Lower leg skin (tissue), 4 donors: ENCODE measurements at regions not wholly inside any gene's neighbourhood (a gene's known extent, or its start where the extent isn't known, plus 50 kb on each side); places are given as distances from the start of the nearest gene placed in this dataset.
A peak's percentile ranks its signal among the peaks of the same experiment; 100 is the strongest.

Source experiments
- DNase-seq, 2 donors: peaks; one replicate each; pipeline ENCODE4 v3.0.0-alpha.2; 2019; ENCODE audit warnings: low spot score in 2 of 2
- H3K4me3 ChIP-seq: fragments of 200-600 bp; sonication (generic); 2 replicates; pipeline ENCODE4 v1.5.1; 2017; ENCODE audit warnings: mild to moderate bottlenecking, low read depth; ENCODE audit not compliant: poor library complexity, severe bottlenecking
- CTCF ChIP-seq, 3 donors: fragments of 450-650 bp; IDR thresholded peaks; one replicate each; pipeline ENCODE4 v1.5.1; 2016; ENCODE audit warnings: antibody characterized with exemption in 3 of 3, mild to moderate bottlenecking in 3 of 3, moderate library complexity in 2 of 3
- POLR2A ChIP-seq, 2 donors: fragments of 450-650 bp; IDR thresholded peaks; one replicate each; pipeline ENCODE4 v1.6.1; 2016 to 2017; ENCODE audit warnings: antibody characterized with exemption in 2 of 2, mild to moderate bottlenecking in 1 of 2, moderate library complexity in 1 of 2
- WGBS, 2 donors: methylation state at CpG; one replicate each; pipeline ENCODE4 v1.1.5; 2018; 5-methylcytosine and 5-hydroxymethylcytosine counted together
- intact Hi-C: fragments of 100-400 bp; cut with DNase I; formaldehyde crosslinking; loops from one replicate; pipeline ENCODE4 v1.15.0; 2023; ENCODE audit warnings: low total_unique reads

- intact Hi-C loops: no loop called here
- no peak for DNase-seq
- WGBS, 2 donors: 62 to 64% methylated on average over 1 of the region's 1 CpG
- no peak overlapping the region for H3K4me3 ChIP-seq
- TF ChIP-seq CTCF (IDR thresholded peaks at IDR 0.05): no peak
- TF ChIP-seq POLR2A (IDR thresholded peaks at IDR 0.05): no peak
These were observed 107.8 kb upstream of the ZNF521 start for GRCh38 chr18:25459814-25460213.

- WGBS, 2 donors: 40 to 55% methylated on average over 3 of the region's 3 CpGs
These were observed 105.6 kb upstream of the ZNF521 start for GRCh38 chr18:25457601-25458000.

GRCh38 chr18:25457126-25457525 is 105.2 kb upstream of the ZNF521 start:
- 65 to 72% methylated on average over 4 of the region's 4 CpGs for WGBS, 2 donors
- no peak for DNase-seq
- H3K4me3 ChIP-seq: no peak overlapping the region
- intact Hi-C loops: no loop called here
- no peak for TF ChIP-seq CTCF (IDR thresholded peaks at IDR 0.05)
- TF ChIP-seq POLR2A (IDR thresholded peaks at IDR 0.05): no peak

More at GRCh38 chr18:25457601-25458000, 105.6 kb upstream of the ZNF521 start:
- intact Hi-C loops: no loop called here
- no peak for DNase-seq
- TF ChIP-seq POLR2A (IDR thresholded peaks at IDR 0.05): no peak
- no peak for TF ChIP-seq CTCF (IDR thresholded peaks at IDR 0.05)
- H3K4me3 ChIP-seq: no peak overlapping the region

- TF ChIP-seq CTCF (IDR thresholded peaks at IDR 0.05) (no peak), POLR2A (IDR thresholded peaks at IDR 0.05) (no peak)
- H3K4me3 ChIP-seq: no peak overlapping the region
- intact Hi-C loops: no loop called here
- DNase-seq: peak in 1 of 2 donors; percentile 58
- WGBS, 2 donors: 66 to 69% methylated on average over 15 of the region's 15 CpGs
These were observed 104.5 kb upstream of the ZNF521 start for GRCh38 chr18:25456334-25457010.

GRCh38 chr18:25455646-25456045 is 103.7 kb upstream of the ZNF521 start:
- 30 to 34% methylated on average over 2 of the region's 2 CpGs for WGBS, 2 donors
- intact Hi-C loops: no loop called here
- no peak overlapping the region for H3K4me3 ChIP-seq
- TF ChIP-seq POLR2A (IDR thresholded peaks at IDR 0.05) (no peak), CTCF (IDR thresholded peaks at IDR 0.05) (no peak)
- DNase-seq: no peak

GRCh38 chr18:25455159-25455558 is 103.2 kb upstream of the ZNF521 start:
- WGBS, 2 donors: 39 to 58% methylated on average over 1 of the region's 1 CpG
- TF ChIP-seq POLR2A (IDR thresholded peaks at IDR 0.05) (no peak), CTCF (IDR thresholded peaks at IDR 0.05) (no peak)
- DNase-seq: no peak
- intact Hi-C loops: no loop called here
- H3K4me3 ChIP-seq: no peak overlapping the region
